ENCODE measurements at regions not wholly inside any gene's neighbourhood (a gene's known extent, or its start where the extent isn't known, plus 50 kb on each side); places are given as distances from the start of the nearest gene placed in this dataset.
"Not testable (repeated sequence)": the region's sequence is repeated elsewhere in the genome, so short reads cannot be mapped to it uniquely, and the experiment has no call there.

- Mint-ChIP-seq H3K27ac (no peak overlapping the region), H3K9me3 (peaks cover 0 to 2% (median 0%) of the 10 kb centered on the region in 6 donors), H3K4me3 (no peak overlapping the region), H3K36me3 (no peaks in the 10 kb centered on the region), H3K4me1 (no peaks in the 10 kb centered on the region), H3K27me3 (ENCODE audit: low read depth in 3 of 3) (peaks cover 0 to 10% (median 1%) of the 10 kb centered on the region in 3 donors)
- no peak for DNase-seq
Observed at GRCh38 chr10:63921908-63922467, 400.8 kb downstream of the REEP3 start.

- no peak for DNase-seq
- no peaks in the 10 kb centered on the region for H3K9me3 Mint-ChIP-seq
- H3K27me3 Mint-ChIP-seq (ENCODE audit: low read depth in 3 of 3), result peaks cover 0 to 10% (median 1%) of the 10 kb centered on the region in 3 donors
- H3K36me3 Mint-ChIP-seq, result no peaks in the 10 kb centered on the region
- H3K27ac Mint-ChIP-seq, result no peak overlapping the region
- no peaks in the 10 kb centered on the region for H3K4me1 Mint-ChIP-seq
- no peak overlapping the region for H3K4me3 Mint-ChIP-seq
Observed at GRCh38 chr10:63922468-63923284, 401.5 kb downstream of the REEP3 start.

DNA sequence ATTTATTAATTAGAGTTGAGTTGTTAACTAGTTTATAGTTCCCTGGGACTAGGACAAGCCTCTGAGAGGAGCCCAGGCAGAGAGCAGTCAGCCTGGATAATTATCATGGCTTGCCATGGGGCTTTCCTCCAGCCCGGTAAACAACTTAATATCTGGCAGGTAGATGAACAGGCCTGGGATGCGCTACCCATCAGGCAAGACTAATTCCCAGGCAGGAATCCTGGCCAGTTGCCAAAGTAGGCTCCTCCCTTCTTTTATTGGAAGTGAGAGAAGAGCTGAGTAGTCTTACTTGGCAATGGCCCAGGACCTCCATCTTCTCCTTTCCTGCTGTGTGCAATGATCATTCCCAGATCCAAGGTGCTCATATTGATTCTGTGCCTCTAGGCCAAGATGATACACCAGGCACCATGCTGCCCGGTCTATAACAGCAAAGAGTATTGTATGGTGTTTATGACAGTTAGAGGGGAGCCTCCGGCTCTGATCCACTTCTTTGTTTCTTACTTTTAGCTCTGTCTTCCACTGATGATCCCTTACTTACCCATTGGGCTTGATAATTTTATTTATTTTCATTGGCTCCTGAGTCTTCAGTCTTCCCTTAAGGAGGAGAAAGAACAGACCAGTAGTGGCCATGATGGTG lies 408.7 kb downstream of the REEP3 start:
- Mint-ChIP-seq H3K4me1 (no peaks in the 10 kb centered on the region), H3K36me3 (no peaks in the 10 kb centered on the region), H3K4me3 (no peak overlapping the region), H3K27ac (no peak overlapping the region), H3K27me3 (ENCODE audit: low read depth in 3 of 3) (peaks cover 0 to 2% (median 0%) of the 10 kb centered on the region in 3 donors), H3K9me3 (no peaks in the 10 kb centered on the region)
- no peak for DNase-seq

GRCh38 chr10:63930584-63930983 lies 409.4 kb downstream of the REEP3 start:
- Mint-ChIP-seq H3K4me1 (no peaks in the 10 kb centered on the region), H3K4me3 (no peak overlapping the region), H3K9me3 (peaks cover 0 to 1% (median 0%) of the 10 kb centered on the region in 6 donors), H3K27me3 (ENCODE audit: low read depth in 3 of 3) (peaks cover 0 to 2% (median 1%) of the 10 kb centered on the region in 3 donors), H3K27ac (no peak overlapping the region), H3K36me3 (no peaks in the 10 kb centered on the region)
- DNase-seq, result no peak

DNA sequence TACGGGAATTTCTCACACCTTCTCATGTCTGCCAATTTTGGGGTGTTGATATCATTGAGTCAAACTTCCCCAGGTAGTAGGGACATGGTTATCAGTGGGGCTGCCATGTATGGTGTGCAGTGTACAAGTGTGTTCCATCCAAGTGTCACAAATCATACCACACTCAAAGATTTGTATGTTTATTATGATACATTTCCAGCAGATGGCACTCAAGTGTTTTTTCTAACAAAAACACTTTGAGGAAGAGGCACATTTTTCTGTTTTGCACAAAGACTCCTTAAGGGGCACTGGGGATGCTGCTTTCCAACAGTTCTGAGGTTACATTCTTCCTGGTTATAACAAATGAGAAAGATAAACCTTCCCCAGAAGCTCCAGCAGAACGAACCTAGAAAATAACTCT lies 414.5 kb downstream of the REEP3 start:
- H3K36me3 Mint-ChIP-seq, result no peaks in the 10 kb centered on the region
- H3K27ac Mint-ChIP-seq, result no peak overlapping the region
- peaks cover 0 to 1% (median 0%) of the 10 kb centered on the region in 3 donors for H3K27me3 Mint-ChIP-seq (ENCODE audit: low read depth in 3 of 3)
- no peaks in the 10 kb centered on the region for H3K4me1 Mint-ChIP-seq
- H3K9me3 Mint-ChIP-seq, result peaks cover 0 to 1% (median 0%) of the 10 kb centered on the region in 6 donors
- DNase-seq, result no peak
- H3K4me3 Mint-ChIP-seq, result no peak overlapping the region

DNA sequence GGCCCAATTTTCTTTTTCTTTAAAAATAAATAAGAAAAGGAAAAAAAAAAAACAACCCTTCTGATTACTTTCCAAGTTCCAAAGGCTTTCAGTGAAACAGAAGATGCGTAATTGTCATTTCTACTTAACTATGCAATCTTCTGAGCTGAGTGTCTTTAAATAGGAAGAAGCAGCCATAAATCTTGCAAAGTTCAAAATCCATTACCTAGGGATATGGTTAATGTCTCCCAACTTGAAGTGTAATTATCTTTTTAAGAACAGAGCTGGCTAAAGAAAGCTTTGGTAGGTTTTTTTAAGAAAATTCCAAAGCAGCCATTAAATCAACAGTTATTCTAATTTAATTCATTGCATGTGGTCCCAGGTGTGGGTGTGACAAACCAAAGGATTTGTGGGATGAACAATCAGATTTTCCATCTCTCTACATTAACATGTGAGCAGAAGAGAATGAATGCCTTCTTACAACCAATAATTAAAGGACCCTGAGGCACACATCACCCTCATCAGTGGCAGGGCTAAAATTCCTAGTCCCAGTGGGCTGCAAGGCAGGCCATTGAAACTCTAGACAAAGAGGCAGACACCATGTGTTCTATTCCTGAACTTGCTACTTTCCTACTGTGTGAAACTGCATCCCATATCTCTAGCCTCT lies 419.2 kb downstream of the REEP3 start:
- no peaks in the 10 kb centered on the region for H3K27me3 Mint-ChIP-seq (ENCODE audit: low read depth in 3 of 3)
- no peaks in the 10 kb centered on the region for H3K36me3 Mint-ChIP-seq
- H3K4me3 Mint-ChIP-seq, result no peak overlapping the region
- H3K4me1 Mint-ChIP-seq, result no peaks in the 10 kb centered on the region
- DNase-seq, result no peak
- no peak overlapping the region for H3K27ac Mint-ChIP-seq
- H3K9me3 Mint-ChIP-seq, result no peaks in the 10 kb centered on the region

DNA sequence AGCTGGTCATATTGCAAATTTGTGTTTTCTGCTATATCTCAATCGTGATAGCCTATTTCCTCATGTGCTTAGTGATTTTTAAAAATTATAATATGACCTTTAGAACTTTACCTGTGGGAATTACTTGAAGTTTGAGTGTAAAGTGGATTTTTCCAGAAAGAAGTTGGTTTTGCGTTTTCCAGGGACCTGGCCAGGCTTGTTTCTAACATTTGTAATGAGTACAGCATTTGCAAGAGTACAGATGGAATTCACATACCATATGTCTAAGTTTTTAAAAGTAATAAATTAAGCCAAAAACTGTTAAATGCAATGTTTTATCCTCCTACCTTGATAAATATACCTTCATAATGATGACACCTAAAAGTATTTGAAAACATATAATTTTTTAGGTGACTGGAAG lies 443.2 kb downstream of the REEP3 start:
- no peak for DNase-seq
- Mint-ChIP-seq H3K27me3 (ENCODE audit: low read depth in 3 of 3) (no peaks in the 10 kb centered on the region), H3K27ac (no peak overlapping the region), H3K9me3 (peaks cover 0 to 2% (median 0%) of the 10 kb centered on the region in 6 donors), H3K4me3 (no peak overlapping the region), H3K4me1 (no peaks in the 10 kb centered on the region), H3K36me3 (no peaks in the 10 kb centered on the region)

DNA sequence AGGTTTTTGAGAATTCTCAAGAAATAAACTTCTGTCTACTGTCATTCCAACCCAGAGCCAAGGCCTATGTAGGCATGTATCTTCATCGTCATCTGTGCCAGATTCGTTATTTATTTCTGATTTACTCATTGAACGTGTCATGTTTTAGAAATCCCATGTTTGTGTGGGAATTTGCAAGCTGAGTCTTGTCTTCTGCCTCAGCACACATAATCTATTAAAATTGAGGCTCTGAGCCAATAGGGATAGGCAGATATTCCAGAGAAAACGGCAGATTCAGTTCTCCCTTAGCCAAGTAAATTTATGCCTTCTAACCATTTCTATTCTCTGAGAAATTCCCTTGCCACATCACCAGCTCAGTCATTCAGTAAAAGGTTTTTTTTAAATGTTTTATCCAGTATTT lies 444.6 kb downstream of the REEP3 start:
- H3K27ac Mint-ChIP-seq, result no peak overlapping the region
- H3K27me3 Mint-ChIP-seq (ENCODE audit: low read depth in 3 of 3), result no peaks in the 10 kb centered on the region
- H3K4me1 Mint-ChIP-seq, result no peaks in the 10 kb centered on the region
- no peaks in the 10 kb centered on the region for H3K36me3 Mint-ChIP-seq
- DNase-seq, result no peak
- H3K9me3 Mint-ChIP-seq, result peaks cover 0 to 5% (median 0%) of the 10 kb centered on the region in 6 donors
- H3K4me3 Mint-ChIP-seq, result no peak overlapping the region

DNA sequence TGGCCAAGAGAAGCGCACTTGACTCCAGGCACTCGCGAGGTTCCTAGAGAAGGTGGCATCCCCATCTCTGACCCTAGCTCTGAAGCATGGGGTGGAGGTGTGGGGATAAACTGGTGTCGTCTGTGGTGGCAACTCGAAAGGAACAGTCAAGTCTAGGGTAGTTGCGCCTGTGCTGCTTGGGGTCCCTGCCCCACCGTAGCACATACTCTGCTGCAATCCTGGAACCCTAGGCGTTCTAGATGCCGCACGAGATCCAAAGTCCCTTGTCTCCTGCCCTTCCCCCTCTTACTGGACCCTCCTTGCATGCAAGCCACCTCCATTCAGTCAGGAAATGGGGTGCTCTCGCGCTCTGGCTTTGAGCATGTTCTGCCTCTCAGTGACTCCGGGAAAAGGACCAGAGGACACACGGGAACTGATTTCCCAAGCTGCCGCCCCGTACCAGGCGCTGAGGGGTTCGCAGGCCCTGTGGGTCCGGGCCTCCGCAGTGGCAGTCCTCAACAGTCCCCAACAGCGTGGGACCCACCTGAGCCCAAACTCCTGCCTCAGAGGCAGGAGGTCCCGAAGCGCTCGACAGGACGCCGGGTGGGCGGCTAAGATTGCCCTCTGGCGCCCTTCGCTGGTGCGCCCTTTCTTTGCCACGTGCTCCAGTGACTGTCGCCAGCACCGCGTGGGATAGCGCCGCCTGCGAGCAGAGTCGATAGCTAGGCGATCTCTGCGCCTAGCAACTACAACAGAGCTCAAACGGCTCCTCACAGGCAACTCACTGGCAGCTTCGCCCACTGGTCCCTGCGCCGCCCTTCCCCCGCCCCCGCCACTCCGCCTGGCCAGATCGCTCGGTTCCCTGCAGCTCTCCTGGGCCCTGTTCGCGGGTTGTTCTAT lies 452.0 kb downstream of the REEP3 start:
- Mint-ChIP-seq H3K9me3 (peaks cover 0 to 5% (median under 1%) of the 10 kb centered on the region in 6 donors), H3K36me3 (no peaks in the 10 kb centered on the region), H3K27ac (no peak overlapping the region), H3K4me1 (no peaks in the 10 kb centered on the region), H3K27me3 (ENCODE audit: low read depth in 3 of 3) (no peaks in the 10 kb centered on the region), H3K4me3 (no peak overlapping the region)
- DNase-seq, result no peak

GRCh38 chr10:63976538-63976937 lies 455.3 kb downstream of the REEP3 start:
- H3K27ac Mint-ChIP-seq, result no peak overlapping the region
- no peaks in the 10 kb centered on the region for H3K27me3 Mint-ChIP-seq (ENCODE audit: low read depth in 3 of 3)
- no peaks in the 10 kb centered on the region for H3K4me1 Mint-ChIP-seq
- H3K36me3 Mint-ChIP-seq, result no peaks in the 10 kb centered on the region
- no peak for DNase-seq
- peaks cover 0 to 7% (median 0%) of the 10 kb centered on the region in 6 donors for H3K9me3 Mint-ChIP-seq
- H3K4me3 Mint-ChIP-seq, result no peak overlapping the region

DNA sequence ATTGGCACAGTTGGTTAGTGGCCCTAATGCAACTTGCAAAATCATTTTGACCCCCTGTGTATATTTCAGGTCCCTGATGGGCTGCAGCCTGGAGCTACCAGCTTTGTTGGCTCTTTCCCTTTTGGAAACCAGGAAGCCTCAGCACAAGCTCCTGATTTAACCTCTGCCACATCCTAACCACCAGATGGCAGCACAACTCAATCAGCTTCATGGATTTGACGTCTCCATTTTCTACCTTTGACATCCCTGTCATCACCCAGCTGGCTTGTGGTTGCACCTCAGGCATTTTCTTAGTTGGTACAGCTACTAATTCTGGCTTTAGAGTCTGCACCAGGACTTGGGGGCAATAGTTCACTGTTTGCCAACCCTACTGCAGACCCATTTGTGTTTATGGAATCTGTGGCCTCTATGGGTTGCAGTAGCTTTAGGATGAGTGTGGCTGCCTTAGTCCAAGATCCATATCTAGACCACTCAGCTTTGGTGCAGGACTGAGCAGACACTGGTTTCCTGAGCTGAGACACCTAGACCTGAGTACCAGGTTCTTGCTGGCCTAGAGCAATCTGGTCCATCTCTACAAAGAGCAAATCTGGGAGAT lies 456.2 kb downstream of the REEP3 start:
- H3K9me3 Mint-ChIP-seq, result peaks cover 0 to 9% (median 0%) of the 10 kb centered on the region in 6 donors
- no peak overlapping the region for H3K27ac Mint-ChIP-seq
- H3K4me3 Mint-ChIP-seq, result no peak overlapping the region
- no peaks in the 10 kb centered on the region for H3K36me3 Mint-ChIP-seq
- no peak for DNase-seq
- H3K4me1 Mint-ChIP-seq, result no peaks in the 10 kb centered on the region
- H3K27me3 Mint-ChIP-seq (ENCODE audit: low read depth in 3 of 3), result no peaks in the 10 kb centered on the region

GRCh38 chr10:63980870-63981269 lies 459.7 kb downstream of the REEP3 start:
- H3K36me3 Mint-ChIP-seq; H3K9me3 Mint-ChIP-seq; H3K4me3 Mint-ChIP-seq; H3K27ac Mint-ChIP-seq; H3K4me1 Mint-ChIP-seq; H3K27me3 Mint-ChIP-seq (ENCODE audit: low read depth in 3 of 3); DNase-seq: not testable (repeated sequence)

- peaks cover 0 to 12% (median 2%) of the 10 kb centered on the region in 6 donors for H3K9me3 Mint-ChIP-seq
- H3K36me3 Mint-ChIP-seq; H3K4me3 Mint-ChIP-seq; H3K27me3 Mint-ChIP-seq (ENCODE audit: low read depth in 3 of 3); DNase-seq; H3K4me1 Mint-ChIP-seq; H3K27ac Mint-ChIP-seq: not testable (repeated sequence)
Observed at GRCh38 chr10:63984061-63984460, 462.9 kb downstream of the REEP3 start.

Data from immature natural killer cell (primary cell).